HG02763 (cell line): ENCODE measurements at regions not wholly inside any gene's neighbourhood (a gene's known extent, or its start where the extent isn't known, plus 50 kb on each side); places are given as distances from the start of the nearest gene placed in this dataset.
"Not testable (repeated sequence)": the region's sequence is repeated elsewhere in the genome, so short reads cannot be mapped to it uniquely, and the experiment has no call there.

Source experiments
- ATAC-seq: cut with Tn5 transposase; IDR thresholded peaks from one replicate; pipeline ENCODE4 v1.9.1; 2021; ENCODE audit warnings: mild to moderate bottlenecking, moderate library complexity; ENCODE audit not compliant: unreplicated experiment

DNA sequence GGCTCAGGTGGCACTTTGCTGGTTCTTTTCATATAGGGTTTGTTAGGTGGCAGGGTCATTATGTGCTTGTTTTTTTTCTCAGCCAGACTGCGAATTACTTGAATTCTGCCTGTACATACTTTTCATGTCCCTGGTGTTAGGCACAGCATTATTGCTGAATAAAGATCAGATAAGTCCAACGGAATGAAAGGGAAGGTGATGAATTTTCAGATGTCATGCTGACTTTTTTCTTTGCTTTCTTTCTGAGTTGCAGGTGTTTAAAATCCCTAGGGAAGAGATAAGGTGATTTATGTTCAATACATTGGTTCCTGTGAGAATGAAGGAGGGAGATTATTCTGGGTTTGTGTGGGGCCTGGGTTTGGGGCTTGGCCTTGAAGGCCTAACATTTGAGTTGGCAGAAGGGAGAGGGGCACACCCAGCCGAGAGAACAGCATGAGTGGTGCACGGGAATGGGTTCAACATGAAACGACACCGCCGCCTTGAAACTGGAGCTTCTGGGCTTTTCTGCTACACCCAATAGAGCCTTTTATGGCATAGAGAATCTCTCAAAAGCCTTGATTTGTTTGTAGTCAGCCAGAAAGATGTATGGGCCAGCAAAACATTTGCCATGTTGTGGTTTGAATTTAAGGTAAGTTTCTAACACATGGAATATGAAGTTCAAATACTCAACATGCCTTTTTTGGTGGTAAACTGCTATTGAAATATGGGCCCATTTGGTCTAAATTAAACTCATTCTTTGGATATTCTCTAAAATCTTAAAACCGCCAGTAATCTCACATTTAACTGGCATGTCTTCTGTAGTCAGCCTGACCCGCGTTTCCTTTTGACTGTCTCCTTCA is 477.0 kb downstream of the PCNX1 start:
- no peak for ATAC-seq

DNA sequence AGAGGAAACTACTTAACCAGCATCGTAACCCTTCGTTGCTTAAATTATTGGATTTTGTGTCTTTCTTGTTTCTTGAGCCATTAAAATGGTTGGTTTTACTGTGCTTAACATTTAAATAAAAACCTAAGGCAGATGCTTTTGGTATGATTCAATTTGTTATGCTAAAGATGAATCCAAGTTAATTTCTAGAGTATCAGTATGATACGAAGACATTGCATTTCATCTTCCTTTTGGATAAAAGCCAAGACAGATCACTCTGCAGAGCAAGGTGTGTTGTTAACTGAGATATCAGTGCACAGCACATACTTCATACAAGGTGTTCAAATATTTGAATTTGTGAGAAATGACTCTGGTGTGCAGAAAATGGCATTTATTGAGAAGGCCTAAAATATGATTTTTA is 480.5 kb downstream of the PCNX1 start:
- ATAC-seq: no peak

DNA sequence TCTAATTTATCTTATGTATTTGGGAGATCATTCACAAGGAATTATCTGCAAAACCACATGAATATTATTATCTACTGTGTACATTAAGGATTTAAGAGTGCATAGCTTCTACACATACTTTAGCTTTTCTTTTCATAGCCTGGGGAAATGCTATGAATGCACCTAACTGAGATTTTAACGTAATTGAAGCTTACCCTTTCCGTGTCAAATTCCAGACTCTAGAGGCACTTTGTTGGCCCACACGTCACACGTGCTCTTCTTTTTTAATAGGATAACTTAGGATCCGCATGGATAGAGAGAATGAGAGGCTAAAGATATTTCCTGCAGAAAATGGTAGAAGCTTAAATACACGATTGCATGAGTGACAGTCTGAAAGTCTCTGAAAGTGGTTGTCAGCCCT is 481.1 kb downstream of the PCNX1 start:
- no peak for ATAC-seq

DNA sequence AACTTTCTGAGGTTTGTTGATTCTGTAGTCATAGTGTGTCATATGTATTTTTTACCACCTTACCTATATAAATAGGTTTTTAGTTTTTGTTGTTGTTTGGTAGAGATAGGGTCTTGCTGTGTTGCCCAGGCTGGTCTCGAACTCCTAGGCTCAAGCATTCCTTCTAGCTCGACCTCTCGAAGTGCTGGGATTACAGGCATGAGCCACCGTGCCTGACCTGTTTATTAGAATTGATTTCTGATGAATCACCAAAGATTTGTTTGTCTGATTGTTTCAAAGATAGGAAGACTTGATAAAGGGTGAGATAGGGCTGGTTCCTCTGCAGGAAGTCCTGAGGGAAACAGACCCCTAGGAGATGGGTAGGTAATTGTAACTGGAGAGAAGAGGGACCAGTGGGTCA is 481.6 kb downstream of the PCNX1 start:
- no peak for ATAC-seq

DNA sequence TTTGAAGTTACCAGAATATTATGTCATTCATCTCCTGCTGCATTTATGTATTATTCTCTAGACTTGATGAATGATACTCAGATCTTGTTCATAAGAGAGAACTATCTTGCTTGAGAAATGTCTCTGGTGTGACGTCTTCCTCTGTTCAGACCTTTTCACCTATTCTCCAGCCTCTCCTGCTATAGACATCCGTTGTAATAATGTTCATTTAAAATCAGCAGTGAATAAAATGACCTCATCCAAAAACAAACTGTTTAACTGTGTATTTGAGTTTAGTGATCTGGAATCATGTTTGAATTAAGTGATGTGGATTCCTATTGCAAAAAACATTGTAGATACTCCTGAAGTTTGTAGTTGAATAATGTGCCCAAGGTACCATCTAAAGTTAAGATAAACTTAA is 487.1 kb downstream of the PCNX1 start:
- no peak for ATAC-seq

DNA sequence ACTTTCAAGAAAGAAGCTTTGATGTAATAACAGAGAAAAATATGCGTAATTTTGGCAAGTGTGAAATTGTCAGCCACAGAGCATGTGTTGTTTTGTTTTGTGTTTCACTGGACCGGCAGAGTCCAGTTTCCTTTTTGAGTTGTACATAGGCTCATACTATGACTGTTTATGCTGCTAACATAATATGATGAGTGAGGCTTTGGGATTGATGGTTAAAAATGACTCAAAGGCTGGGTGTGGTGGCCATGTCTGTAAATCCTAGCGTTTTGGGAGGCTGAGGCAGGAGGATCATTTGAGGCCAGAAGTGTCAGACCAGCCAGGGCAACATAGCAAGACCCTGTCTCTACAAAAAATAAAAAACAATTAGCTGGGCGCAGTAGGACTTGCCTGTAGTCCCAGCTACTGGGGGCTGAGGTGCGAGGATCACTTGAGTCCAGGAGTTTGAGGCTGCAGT is 487.9 kb downstream of the PCNX1 start:
- ATAC-seq: no peak

DNA sequence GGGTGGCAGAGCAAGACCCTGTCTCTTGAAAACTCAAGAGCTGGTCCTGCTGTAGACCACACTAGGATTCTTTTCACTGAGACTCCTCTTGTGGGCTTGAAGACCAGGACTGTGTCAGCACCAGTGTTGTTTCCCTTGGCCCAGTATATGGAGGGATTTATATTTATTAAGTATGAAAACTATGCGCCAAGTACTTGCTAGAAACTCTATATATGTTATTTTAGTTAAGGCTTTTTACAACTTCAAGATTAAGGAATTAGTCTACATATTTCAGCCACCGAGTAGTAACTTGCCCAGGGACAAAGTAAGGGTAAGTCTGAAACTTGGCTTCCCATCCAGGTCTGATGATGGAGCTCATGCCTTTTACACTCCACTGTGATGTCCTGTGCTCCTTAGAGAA is 488.4 kb downstream of the PCNX1 start:
- ATAC-seq: no peak

DNA sequence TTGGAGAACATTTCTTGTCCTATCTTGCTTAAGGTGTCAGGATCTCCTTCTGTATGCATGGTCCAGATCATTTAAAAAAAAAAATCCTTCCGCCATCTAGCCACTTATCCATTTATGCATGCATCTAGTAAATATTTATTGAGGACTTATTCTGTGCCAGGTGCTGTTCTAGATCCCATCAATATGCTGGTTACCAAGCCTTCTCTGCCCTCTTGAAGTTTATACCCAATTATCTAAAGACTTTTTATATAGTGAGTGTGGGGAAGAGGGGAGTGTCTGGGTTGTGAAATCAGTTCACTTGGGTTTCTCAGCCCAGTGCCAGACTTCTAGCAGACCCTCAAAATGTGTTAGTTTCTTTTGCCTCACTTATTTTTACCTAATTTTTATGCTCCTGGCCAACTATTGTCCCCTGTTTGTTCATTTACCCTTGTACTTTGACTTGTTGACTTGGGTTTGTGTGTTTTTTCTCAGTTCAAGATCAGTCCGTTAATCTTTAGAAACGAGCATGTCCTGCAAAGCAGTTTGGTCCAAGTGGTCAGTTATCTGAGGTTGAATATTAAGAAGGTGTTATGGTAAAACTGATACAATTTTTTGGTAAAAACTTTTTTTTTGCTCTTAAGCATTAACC is 488.9 kb downstream of the PCNX1 start:
- no peak for ATAC-seq

DNA sequence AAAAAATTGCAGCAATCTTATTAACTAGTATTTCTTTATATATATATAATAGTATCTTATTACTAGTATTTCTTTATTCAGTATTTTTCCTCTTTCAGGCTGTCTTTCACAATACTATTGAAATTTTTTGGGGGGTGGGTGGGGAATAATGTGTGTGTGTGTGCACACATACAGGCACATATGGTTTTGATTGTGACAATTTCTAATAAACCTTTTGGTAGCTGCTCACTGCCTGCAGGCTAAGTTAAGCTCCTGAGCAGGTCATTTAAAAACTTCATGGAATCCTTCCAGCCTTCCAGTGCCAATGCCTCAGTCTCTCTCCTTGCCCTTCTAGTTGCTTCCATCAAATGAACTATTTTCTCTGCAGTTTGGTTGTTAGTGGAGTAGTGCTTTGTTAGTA is 490.1 kb downstream of the PCNX1 start:
- no peak for ATAC-seq

DNA sequence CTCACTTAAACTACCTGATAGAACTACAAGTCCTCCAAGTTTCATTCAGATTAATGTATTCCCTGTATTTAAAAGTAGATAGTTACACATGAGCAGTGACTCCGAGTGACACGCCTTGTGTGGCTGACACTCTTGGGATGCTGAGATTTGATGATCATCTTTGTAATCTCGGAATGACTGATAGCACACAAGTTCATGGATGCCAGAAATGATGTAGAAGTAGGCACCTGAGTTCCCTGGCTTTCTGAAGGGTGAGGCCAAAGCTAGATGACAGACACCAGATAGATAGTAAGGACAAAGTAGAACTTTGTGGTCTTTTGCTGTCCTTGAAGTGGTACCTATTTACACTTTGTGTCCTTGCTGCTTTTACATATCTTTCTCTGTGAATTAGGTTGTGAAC is 491.2 kb downstream of the PCNX1 start:
- peak; percentile 16 for ATAC-seq

DNA sequence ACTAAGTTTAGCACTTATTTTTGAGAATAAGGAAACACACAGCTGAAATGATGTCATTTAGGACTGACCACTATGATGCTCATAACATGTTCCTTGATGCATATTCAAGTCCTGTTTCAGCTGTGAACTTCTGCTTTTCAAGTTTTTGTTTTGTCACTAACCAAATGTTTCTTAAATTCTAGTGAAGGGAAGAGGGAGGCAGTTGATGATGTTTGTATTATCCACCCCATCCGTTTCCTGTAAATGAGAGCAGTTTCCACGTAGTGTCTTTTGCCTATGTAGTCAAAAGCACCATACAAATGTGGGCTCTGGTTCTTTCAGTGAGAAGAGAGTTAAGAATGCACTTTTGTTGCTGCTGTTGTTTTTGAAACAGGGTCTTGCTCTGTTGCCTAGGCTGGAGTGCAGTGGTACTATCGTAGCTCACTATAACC is 491.8 kb downstream of the PCNX1 start:
- peak; percentile 46 for ATAC-seq

DNA sequence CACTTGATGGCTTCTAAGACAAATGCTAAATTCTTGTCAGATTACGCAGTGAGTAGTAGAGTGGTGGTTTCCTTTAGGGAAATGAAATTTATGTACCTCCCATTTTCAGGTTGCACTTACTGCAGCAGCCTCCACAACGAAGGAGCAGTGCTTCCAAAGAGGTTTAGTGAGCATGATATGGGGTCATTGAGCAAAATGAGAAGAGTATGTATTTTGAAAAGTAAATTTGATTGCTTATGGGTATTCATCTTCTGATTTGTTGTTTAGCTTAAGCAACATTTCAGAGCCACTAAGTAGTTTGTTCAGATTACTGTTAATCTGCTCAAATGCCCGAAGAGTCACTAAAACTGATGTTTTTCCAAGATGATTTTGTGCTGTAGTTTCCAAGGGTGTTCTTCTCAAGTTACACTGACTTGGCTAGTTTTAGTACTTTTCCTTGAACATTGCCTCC is 493.6 kb downstream of the PCNX1 start:
- ATAC-seq: no peak

DNA sequence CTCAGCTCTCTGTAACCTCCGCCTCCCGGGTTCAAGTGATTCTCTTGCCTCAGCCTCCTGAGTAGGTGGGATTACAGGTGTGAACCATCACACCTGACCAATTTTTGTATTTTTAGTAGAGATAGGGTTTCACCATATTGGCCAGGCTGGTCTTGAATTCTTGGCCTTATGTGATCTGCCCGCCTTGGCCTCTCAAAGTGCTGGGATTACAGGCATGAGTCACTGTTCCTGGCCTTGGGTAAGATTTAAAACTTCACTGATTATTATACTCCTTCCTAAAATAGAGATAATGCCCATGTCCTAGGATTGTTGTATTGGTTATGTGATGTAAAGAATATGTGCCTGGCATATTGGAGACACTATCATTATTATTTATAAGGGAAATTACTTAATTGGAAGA is 495.2 kb downstream of the PCNX1 start:
- not testable (repeated sequence) for ATAC-seq

DNA sequence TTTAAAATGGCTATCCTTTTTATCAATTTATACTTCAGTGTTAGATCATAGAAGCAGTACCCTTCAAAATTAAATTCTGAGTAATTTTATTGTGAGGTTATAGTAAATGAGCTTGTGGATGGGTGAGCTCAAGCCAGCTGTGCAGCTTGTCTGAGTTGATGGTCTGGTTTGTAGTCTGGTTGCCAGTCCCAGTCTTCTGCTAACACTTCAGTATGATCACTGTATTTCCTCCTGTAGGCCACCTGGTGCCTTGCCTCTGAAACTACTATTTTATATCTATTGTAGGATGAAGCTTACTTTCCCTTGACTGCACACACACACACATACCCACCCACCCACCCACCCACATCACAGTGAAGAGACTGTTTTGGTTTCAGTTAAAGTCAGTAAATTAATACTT is 496.4 kb downstream of the PCNX1 start:
- peak; percentile 47 for ATAC-seq

DNA sequence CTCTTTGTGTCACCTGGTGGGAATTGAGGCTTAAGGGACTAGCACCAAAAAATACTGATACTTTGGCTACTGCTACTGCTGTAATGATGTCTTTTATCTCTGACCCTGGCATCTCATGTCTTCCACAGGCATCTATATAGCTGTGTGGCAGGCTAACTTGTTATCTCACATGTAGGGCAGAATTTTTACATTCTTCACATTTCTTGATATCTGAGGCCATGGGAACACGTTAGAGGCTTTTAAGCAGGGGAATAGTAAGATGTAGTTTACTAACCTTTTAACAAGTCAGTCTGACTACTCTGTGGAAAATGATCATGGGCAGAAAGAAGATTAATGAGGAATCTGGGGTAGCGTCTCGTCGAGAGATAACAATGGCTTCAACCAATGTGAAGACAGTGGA is 498.4 kb downstream of the PCNX1 start:
- no peak for ATAC-seq

DNA sequence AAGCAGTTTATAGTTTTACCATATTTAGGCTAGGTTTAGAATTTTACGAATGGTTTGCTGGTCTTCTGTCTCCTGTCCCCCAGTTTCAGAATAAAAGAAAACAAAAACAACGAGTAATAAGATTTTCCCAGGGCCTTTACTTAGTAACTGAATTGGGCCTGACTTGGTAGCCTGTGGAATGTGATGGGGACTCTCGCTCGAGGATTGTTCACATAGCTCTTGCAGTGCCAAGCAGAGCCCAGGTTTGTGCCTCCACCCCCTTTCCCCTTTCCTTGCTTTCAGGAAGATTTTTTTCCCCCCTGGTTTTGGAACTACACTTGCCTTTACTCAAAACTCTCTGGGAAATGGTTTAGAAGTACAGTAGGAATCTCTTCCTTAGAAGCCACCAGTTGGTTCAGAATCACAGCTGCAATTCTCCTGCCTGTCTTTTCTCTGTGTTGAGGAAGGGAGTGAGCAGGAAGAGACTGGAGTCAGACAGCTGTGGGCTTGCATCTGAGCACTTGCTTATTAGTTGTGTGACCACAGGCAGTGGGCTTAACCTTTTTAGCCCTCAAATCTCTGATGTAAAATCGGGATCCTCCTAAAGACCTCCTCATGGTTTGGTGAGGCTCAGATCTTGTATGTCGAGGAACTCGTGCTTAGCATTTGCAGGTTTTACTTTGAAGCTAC is 501.2 kb downstream of the PCNX1 start:
- ATAC-seq: no peak

DNA sequence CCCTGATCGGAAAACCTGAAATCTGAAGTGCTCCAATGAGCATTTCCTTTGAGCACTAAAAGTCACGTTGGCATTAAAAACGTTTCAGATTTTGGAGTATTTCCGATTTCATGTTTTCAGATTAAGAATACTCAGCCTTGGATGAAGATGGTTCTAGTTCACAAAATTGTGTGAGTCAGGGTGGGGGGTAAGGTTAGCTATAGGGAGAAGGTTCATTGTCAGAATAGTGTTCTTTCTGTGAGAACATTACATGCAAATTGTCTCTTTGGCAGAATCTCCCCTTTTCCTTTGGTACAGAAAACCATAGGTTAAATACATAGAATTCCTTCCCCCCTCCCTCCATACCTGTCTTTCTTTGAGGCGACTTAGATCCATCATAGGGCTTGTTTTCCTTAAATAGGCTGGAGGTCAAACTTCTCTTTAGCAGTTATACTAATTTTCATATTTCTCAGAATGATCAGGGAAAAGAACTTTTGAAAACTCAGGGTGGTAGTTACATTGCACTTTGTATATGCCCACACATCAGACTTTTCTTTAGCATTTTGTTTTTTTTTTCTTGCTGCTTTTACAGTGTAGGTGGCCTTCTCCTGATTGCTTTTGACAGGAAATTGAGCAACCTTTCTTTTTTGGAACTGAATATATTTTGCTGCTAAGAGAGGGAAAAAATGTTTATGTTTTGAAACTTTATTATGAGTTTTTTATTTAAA is 503.5 kb downstream of the PCNX1 start:
- ATAC-seq: no peak

DNA sequence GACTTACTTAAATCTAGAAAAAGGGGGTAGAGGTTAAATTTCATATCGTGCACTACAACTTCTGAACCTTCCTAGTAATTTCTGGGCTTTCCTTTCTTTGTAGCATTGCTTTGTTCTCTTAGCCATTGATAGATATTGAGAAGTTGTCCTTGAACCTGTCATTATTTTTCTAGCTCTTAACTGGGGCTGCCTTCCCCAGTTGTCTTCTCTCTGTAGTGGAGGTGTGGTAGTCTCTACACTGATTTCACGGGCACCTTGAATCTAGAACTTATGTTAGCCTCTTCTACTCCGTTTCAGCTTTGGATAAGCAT is 504.0 kb downstream of the PCNX1 start:
- no peak for ATAC-seq

DNA sequence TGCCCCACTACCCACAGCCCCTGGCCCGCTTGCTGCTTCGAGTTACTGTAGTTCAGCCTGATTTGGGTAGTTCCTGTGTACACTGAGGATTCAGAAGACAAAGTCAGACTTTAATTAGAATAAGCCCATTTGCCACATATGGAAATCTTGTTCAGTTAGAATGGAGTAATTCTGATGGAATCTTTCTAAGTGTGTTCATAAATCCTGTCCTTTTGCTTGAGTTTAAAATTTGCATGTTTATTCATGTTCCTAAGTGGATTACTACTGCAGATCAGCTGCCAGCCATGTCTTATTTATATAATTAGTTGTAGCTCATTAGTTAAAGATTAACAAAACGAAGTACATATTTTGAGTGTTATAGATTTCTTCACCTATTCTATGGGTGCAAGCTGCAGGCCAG is 504.5 kb downstream of the PCNX1 start:
- no peak for ATAC-seq

DNA sequence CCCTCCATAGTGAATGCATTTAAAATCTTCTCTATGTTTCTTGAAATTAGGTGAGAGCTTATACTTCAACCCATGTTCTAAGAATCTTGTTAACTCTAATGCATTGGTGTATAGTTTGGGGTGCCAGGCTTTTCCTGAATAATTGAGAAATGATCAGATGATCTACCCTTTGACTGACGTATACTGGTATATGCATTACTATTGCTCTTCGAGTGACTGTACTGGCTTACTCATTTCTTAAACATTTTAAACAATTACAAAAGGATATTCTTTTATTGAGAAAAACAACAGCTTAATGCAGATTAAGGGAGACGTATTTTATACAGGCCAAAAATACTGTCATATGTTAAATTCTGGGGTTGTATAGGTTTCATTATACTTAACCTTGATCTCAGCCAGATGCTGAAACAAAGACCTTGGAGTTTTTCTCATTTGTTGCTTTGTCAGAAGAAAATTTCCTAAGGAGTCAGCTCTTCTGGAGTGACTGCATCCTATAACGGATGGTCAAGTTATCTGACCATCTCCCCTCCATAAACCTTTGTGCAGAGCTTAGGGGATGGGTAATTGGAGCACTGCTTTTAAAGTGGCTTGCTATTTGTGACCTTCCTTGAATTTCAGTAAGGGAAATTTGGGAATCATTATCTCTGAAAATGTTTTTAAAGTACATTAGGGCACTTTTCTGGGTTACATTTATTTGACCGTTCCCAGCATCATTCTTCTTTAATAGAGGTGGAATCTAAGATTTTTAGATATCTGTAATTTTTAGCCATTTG is 507.6 kb downstream of the PCNX1 start:
- ATAC-seq: no peak

DNA sequence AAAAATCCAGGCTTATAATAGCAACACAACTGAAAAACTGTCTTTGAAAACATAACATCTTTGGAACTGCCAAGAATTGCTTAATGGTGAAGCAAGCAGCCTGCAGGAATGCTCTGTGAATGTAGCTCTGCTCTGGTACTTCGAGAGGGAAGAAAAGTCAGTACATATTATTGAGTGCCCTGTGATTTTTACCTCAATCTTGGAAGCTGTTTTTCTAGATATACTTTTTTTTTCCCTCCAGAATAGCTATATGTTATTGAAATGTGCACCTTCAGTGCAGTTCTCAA is 508.1 kb downstream of the PCNX1 start:
- ATAC-seq: no peak
